ENCODE measurements at regions not wholly inside any gene's neighbourhood (a gene's known extent, or its start where the extent isn't known, plus 50 kb on each side); places are given as distances from the start of the nearest gene placed in this dataset.

GRCh38 chr4:31601793-31602192 is 881.6 kb downstream of the PCDH7 start:
- DNase-seq (ENCODE audit: low read depth): no peak
- H3K4me3 ChIP-seq (ENCODE audit: low read depth, low read length): no peak overlapping the region

DNA sequence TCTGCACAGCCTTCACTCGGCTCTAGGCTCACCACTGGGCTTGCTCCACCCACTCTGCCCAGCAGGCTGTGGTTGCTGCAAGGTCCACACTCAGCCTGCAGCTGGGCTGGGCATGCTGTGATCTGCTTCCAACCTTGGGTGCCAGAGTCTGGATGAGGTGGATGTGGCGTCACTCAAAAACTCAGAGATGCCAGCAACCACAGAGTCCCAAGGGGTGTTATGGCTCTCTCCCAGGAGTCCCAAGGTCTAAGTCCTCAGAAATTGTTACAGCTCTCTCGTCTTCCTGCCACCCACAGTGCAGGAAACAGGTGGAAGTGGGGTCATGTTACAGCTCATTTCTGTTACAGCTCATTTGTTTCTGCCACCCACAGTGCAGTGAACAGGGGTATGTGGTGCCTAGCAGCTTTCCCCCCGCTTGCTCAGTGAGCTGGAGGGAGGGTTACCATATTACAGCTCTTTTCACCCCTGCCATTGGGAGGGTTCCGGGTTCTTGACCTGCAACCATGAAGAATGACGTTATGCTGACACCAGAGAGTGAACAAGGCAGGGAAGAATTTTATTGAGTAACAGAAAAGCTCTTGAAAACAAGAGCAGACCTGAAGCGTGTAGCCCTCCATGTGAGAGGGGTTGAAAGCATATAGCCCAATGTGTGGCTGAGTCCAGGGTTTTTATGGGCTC is 893.9 kb downstream of the PCDH7 start:
- peak; percentile 3 for DNase-seq (ENCODE audit: low read depth)
- no peak overlapping the region for H3K4me3 ChIP-seq (ENCODE audit: low read depth, low read length)

DNA sequence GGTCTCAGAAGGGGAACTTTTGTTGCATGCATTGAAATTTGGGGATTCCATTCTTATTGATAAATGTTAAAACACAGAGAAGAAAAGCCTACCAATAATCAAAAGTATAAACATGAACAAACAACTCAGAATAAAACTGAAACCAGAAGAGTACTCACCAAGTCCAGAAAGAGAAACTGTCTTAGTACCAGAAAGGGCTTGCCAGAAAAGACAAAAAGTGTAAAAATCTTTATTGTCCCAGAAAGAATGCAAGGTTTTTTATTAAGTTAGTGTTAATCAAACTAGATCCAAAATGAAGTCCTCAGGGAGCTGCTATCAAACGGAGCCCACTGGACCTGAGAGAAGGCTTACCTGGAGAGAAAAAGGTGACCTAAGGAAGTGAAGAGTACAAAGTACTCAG is 897.5 kb downstream of the PCDH7 start:
- H3K4me3 ChIP-seq (ENCODE audit: low read depth, low read length): no peak overlapping the region
- DNase-seq (ENCODE audit: low read depth): no peak

- no peak overlapping the region for H3K4me3 ChIP-seq (ENCODE audit: low read depth, low read length)
- DNase-seq (ENCODE audit: low read depth): peak; percentile 26
Measured at GRCh38 chr4:31620476-31620875, 900.3 kb downstream of the PCDH7 start.

GRCh38 chr4:31645236-31645635 is 925.1 kb downstream of the PCDH7 start:
- no peak overlapping the region for H3K4me3 ChIP-seq (ENCODE audit: low read depth, low read length)
- no peak for DNase-seq (ENCODE audit: low read depth)

- H3K4me3 ChIP-seq (ENCODE audit: low read depth, low read length): no peak overlapping the region
- no peak for DNase-seq (ENCODE audit: low read depth)
Measured at GRCh38 chr4:31647786-31648185, 927.6 kb downstream of the PCDH7 start.

GRCh38 chr4:31649878-31650277 is 929.7 kb downstream of the PCDH7 start:
- no peak for DNase-seq (ENCODE audit: low read depth)
- no peak overlapping the region for H3K4me3 ChIP-seq (ENCODE audit: low read depth, low read length)

- no peak for DNase-seq (ENCODE audit: low read depth)
- H3K4me3 ChIP-seq (ENCODE audit: low read depth, low read length): no peak overlapping the region
Measured at GRCh38 chr4:31651541-31651940, 931.4 kb downstream of the PCDH7 start.

DNA sequence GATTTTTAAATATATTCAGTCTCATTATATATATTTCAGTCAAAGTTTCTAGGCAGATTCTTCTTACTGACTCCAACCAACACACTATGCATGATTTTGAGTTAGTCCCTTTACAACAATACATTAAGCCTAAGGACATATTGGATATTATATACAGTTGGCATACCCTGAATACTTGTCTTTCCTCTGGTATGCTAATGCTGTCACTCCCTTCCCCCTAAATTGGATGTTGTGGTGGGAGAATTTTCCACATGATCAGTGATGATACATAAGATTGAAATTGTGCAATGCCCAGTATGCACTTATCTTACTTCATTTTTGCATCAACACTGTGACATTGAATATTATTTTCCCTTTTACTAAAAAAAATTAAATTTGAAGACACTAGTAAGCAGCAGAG is 935.2 kb downstream of the PCDH7 start:
- DNase-seq (ENCODE audit: low read depth): peak; percentile 33
- H3K4me3 ChIP-seq (ENCODE audit: low read depth, low read length): no peak overlapping the region

DNA sequence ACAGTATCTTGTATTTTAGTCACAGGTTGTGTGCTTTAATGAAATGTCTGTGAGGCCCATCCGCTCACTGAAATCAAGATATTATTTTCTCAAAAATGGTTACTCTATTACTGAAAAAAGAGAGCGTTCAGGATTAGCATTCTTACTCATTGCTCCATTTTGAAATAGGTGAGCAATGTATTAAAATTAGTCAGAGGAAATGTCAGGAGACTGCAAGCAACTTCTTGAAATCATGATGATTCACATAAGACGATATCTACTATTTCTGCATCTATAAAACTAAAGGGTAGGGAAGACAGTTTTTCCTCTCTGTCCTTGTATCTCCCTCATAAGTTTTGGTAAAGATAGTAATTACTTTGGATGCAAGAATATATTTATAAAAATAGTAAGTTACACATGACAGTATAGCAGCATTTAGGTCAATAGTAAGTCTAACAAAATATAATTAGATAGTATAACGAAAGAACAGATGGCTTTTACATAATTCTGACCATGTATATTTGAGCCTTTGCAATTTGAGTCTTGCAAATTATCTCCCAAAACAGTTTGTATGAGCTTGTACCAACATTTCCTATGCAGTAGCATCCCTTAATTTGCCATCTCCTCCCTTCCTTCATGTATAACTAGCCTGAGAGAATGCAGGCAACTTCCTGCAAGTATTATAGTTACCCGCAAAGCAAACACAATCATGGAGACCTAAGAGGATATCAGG is 937.8 kb downstream of the PCDH7 start:
- H3K4me3 ChIP-seq (ENCODE audit: low read depth, low read length): no peak overlapping the region
- DNase-seq (ENCODE audit: low read depth): peak; percentile 39

- DNase-seq (ENCODE audit: low read depth): no peak
Measured at GRCh38 chr4:31660916-31661315, 940.7 kb downstream of the PCDH7 start.

GRCh38 chr4:31662951-31663350 is 942.8 kb downstream of the PCDH7 start:
- no peak for DNase-seq (ENCODE audit: low read depth)
- H3K4me3 ChIP-seq (ENCODE audit: low read depth, low read length): no peak overlapping the region

More at GRCh38 chr4:31660916-31661315, 940.7 kb downstream of the PCDH7 start:
- H3K4me3 ChIP-seq (ENCODE audit: low read depth, low read length): no peak overlapping the region

DNA sequence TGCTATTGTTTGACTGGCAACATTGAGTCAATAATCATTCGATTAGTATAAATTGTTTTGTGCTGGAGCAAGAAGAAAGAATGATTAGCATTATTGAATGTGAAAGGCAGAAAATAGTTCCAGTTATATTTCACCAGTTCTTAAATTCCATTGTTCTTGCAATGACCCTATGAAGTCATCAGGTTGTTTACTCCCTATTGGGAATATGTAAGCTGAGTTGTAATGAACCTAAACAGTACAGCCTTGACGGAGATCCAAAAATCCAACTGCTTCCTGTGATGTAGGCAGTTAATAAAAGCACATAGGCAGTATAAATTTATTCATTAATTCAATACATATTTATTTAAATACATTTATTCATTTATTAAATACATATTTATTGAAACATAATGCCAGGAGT is 947.5 kb downstream of the PCDH7 start:
- peak; percentile 55 for DNase-seq (ENCODE audit: low read depth)
- H3K4me3 ChIP-seq (ENCODE audit: low read depth, low read length): no peak overlapping the region

DNA sequence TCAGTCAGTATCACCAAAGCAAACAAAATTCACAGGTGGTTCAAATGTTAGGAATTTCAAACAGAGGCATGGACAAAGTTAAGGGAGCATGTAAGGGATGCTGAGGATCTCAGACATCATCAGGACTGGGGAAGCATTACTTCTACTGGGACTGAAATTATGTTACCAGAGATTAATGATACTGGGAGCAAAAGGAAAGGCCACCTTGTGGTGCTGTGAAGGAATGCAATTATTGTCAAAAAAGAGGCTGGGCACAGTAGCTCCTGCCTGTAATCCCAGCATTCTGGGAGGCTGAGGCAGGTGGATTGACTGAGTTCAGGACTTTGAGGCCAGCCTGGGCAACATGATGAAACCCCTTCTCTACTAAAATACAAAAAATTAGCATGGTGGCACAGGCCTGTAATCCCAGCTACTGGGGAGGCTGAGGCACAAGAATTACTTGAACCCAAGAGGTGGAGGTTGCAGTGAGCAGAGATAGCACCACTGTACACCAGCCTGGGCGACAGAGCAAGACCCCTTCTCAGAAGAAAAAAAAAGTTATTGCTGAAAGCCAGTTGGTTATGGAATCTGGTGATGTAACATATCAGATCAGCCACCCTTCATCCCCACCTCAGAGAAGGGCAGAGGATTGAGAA is 954.3 kb downstream of the PCDH7 start:
- DNase-seq (ENCODE audit: low read depth): no peak

DNA sequence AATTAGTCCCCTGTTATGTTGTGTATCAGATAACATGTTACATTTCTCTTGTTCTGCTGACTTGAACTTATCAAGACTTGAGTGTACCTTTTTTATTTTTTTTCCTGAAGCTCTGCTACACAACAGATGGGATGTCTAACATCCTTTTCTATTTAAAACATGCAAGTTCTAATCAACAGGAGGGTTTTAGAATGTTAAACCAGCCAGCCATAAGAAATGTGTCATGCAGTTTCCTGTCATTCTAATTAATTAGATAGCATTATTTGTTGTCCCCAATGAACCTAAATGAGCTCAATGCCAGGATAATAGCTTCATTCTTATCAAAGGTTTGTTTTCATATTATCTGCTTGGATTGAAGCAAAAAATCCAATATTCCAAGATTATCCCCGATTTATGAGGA is 958.2 kb downstream of the PCDH7 start:
- DNase-seq (ENCODE audit: low read depth): no peak
- no peak overlapping the region for H3K4me3 ChIP-seq (ENCODE audit: low read depth, low read length)

More for the DNA sequence above, 954.3 kb downstream of the PCDH7 start:
- H3K4me3 ChIP-seq (ENCODE audit: low read depth, low read length): no peak overlapping the region

DNA sequence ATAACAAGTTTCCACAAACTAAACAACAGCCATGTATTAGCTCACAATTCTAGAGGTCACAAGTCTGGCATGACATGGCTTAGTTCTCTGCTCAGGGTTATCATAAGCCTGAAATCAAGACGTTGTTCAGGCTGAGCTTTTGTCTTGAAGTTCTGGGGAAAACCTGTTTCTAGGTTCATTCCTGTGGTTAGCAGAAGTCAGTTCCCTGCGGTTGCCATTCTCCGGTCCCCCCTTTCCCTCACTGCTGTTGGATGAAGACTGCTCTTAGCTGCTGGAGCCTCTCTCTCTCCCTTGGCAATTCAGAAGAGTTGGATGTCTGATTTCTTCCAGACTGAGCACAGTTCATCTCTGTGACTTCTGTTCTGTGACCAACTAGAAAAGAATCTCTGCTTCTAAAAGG is 962.6 kb downstream of the PCDH7 start:
- H3K4me3 ChIP-seq (ENCODE audit: low read depth, low read length): no peak overlapping the region
- no peak for DNase-seq (ENCODE audit: low read depth)

DNA sequence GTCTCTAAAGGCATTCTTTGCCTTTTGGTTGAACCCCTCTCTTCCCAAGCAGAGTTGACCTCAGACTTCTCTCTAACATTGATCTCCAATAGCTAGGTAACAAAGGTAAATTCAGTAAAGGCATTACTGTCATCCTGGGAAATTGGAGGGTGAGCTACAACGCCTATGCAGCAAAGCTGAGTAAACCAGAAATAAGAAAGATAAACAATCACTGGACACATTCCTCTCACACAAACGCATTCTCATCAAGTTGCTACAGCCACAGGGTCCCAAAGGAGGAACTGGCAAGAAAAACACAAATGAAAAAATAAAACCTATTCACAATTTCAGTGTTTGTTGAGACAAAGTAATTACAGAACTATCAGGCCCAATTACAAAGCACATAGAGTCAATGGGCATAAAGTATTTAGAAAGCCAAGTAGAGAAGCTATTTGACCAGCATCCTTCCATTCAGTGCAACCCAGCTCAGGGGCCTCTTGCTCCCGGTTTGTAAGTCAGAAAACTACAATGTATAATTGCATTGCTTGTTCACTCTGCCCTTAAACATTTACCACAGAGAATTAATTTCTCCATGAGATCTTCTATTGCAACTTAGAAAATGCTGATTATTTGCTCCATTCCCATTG is 967.7 kb downstream of the PCDH7 start:
- H3K4me3 ChIP-seq (ENCODE audit: low read depth, low read length): no peak overlapping the region
- no peak for DNase-seq (ENCODE audit: low read depth)

DNA sequence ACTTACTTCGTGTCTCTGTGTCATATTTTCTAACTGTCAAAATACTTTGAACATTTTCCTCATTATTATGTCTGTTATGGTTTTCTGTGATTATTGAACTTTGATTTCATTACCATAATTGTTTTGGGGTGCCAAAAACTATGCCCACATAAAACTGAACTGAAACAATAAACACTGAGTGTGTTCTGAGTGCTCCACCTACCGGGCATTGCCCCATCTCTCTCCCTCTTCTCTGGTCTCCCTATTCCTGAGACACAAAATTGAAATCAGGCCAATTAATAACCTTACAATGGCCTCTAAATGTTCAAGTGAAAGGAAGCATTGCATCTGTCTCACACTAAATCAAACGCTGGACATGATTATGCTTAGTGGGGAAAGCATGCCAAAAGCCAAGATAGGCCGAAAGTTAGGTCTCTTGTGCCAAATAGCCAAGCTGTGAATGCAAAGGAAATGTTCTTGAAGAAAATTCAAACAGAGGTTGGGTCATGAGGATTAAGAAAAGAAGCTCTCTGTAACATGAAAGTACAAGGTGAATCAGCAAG is 972.3 kb downstream of the PCDH7 start:
- peak; percentile 2 for DNase-seq (ENCODE audit: low read depth)
- H3K4me3 ChIP-seq (ENCODE audit: low read depth, low read length): no peak overlapping the region

- no peak overlapping the region for H3K4me3 ChIP-seq (ENCODE audit: low read depth, low read length)
Measured at GRCh38 chr4:31701256-31701655, 981.1 kb downstream of the PCDH7 start.

DNA sequence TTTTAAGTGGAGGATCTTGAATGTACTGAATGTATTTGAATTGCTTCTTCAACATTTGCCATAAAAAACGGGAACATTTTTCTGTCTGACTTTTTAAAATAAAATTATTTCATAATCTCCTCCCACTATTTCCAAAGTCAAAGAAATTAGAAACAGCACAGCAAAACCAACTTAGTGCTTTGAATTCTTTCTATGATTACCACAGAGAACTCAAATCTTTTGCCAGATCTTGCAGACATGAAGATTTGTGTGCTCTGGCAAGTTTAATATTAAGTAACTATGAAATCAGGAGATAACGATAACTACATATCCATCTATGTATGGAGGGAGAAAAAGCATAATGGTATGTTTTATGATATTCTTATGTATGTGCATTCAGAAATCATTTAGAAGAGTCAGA is 982.2 kb downstream of the PCDH7 start:
- H3K4me3 ChIP-seq (ENCODE audit: low read depth, low read length): no peak overlapping the region
- no peak for DNase-seq (ENCODE audit: low read depth)

More at GRCh38 chr4:31701256-31701655, 981.1 kb downstream of the PCDH7 start:
- DNase-seq (ENCODE audit: low read depth): no peak
